Thyroid gland (tissue), 4 donors: ENCODE measurements at regions not wholly inside any gene's neighbourhood (a gene's known extent, or its start where the extent isn't known, plus 50 kb on each side); places are given as distances from the start of the nearest gene placed in this dataset.

Experiments
- DNase-seq, 2 donors: peaks; one replicate each; pipeline ENCODE4 v3.0.0-alpha.2; 2019
- H3K27ac ChIP-seq, 3 donors: fragments of 200-600 bp; sonication (generic); 1 replicate in 2 of 3; 2 replicates in 1 of 3; pipeline ENCODE4 v1.5.1; 2016 to 2019; ENCODE audit warnings: mild to moderate bottlenecking in 1 of 3, moderate library complexity in 1 of 3
- H3K27me3 ChIP-seq: fragments of 200-600 bp; sonication (generic); one replicate; pipeline ENCODE4 v1.5.1; 2019
- H3K36me3 ChIP-seq, 2 donors: fragments of 200-600 bp; sonication (generic); one replicate each; pipeline ENCODE4 v1.5.1; 2016 to 2019
- H3K4me1 ChIP-seq, 2 donors: fragments of 200-600 bp; sonication (generic); one replicate each; pipeline ENCODE4 v1.5.1; 2017 to 2019
- H3K4me3 ChIP-seq, 3 donors: fragments of 200-600 bp; sonication (generic); replicated peaks in 1 of 3; 1 replicate in 2 of 3; 2 replicates in 1 of 3; pipeline ENCODE4 v1.5.1; 2016; ENCODE audit warnings: mild to moderate bottlenecking in 1 of 3
- H3K9me3 ChIP-seq: fragments of 200-600 bp; sonication (generic); one replicate; pipeline ENCODE4 v1.5.1; 2017
- POLR2A ChIP-seq, 2 donors: fragments of 450-650 bp; IDR thresholded peaks; one replicate each; pipeline ENCODE4 v1.6.1; 2017; ENCODE audit warnings: antibody characterized with exemption in 2 of 2, mild to moderate bottlenecking in 2 of 2, moderate library complexity in 1 of 2
- WGBS, 2 donors: methylation state at CpG; one replicate each; pipeline ENCODE4 v1.1.5; 2017; 5-methylcytosine and 5-hydroxymethylcytosine counted together
- intact Hi-C: fragments of 100-400 bp; cut with DNase I; formaldehyde crosslinking; loops from one replicate; pipeline ENCODE4 v1.15.1; 2023
- TF ChIP-seq, protein P1 (sequence below), 6 experiments: fragments of 200-600 bp in 3 of 6; fragments of 450-650 bp in 3 of 6; sonication (generic) in 3 of 6; IDR thresholded peaks; one replicate each; pipeline ENCODE4 v1.5.1; 2016 to 2019; ENCODE audit warnings: antibody characterized with exemption in 6 of 6, mild to moderate bottlenecking in 2 of 6, inconsistent platforms in 1 of 6, moderate library complexity in 1 of 6

GRCh38 chr19:28150129-28150528 is 1062.8 kb downstream of the UQCRFS1 start:
- H3K4me1 ChIP-seq, result no peaks in the 10 kb centered on the region
- intact Hi-C loops, result no loop called here
- DNase-seq, result no peak
- no peaks in the 10 kb centered on the region for H3K27me3 ChIP-seq
- WGBS, 2 donors, result 69 to 76% methylated on average over 5 of the region's 5 CpGs
- no peak overlapping the region for H3K27ac ChIP-seq
- no peaks in the 10 kb centered on the region for H3K36me3 ChIP-seq
- no peaks in the 10 kb centered on the region for H3K9me3 ChIP-seq
- no peak overlapping the region for H3K4me3 ChIP-seq
- no peak for TF ChIP-seq POLR2A (IDR thresholded peaks at IDR 0.05)
- TF ChIP-seq, protein P1, sequence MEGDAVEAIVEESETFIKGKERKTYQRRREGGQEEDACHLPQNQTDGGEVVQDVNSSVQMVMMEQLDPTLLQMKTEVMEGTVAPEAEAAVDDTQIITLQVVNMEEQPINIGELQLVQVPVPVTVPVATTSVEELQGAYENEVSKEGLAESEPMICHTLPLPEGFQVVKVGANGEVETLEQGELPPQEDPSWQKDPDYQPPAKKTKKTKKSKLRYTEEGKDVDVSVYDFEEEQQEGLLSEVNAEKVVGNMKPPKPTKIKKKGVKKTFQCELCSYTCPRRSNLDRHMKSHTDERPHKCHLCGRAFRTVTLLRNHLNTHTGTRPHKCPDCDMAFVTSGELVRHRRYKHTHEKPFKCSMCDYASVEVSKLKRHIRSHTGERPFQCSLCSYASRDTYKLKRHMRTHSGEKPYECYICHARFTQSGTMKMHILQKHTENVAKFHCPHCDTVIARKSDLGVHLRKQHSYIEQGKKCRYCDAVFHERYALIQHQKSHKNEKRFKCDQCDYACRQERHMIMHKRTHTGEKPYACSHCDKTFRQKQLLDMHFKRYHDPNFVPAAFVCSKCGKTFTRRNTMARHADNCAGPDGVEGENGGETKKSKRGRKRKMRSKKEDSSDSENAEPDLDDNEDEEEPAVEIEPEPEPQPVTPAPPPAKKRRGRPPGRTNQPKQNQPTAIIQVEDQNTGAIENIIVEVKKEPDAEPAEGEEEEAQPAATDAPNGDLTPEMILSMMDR (IDR thresholded peaks at IDR 0.05), result no peak

DNA sequence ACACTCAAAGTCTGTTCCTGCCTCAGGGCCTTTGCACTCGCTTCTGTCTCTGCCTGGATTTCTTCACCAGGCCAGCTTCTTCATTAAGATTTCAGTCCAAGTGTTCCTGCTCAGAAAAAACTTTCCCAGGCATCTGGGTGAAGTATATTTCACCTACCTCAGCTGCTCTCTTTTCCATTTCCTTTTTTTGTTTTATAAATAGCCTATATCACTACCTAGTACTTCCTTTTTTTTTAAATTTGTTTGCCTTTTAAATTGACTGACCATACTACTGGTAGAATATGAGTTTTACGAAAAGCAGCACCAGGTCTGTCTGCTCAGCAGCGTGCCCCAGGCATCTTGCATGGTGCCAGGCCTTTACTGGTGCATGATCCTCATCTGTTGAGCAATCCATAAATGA is 1064.4 kb downstream of the UQCRFS1 start:
- Histone ChIP-seq H3K4me1 (no peaks in the 10 kb centered on the region), H3K27ac (no peak overlapping the region), H3K9me3 (no peaks in the 10 kb centered on the region), H3K4me3 (no peak overlapping the region), H3K36me3 (no peaks in the 10 kb centered on the region), H3K27me3 (no peaks in the 10 kb centered on the region)
- no peak for DNase-seq
- 83 to 86% methylated on average over 3 of the region's 3 CpGs for WGBS, 2 donors
- TF ChIP-seq, protein P1 (IDR thresholded peaks at IDR 0.05), result no peak
- TF ChIP-seq POLR2A (IDR thresholded peaks at IDR 0.05), result no peak
- intact Hi-C loops, result no loop called here

DNA sequence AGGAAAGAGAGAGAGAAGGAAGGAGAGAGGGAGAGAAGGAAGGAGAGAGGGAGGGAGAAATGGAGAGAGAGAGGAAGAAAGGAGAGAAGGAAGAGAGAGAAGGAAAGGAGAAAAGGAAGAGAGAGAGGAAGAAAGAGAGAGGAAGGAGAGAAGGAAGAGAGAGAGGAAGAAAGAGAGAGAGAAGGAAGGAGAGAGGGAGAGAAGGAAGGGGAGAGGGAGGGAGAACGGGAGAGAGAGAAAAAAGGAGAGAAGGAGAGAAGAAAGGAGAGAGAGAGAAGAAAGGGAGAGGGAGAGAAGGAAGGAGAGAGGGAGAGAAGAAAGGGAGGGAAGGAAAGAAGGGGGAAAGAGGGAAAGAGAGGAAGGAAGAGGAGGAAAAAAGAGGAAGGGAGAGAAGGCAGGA is 1070.7 kb downstream of the UQCRFS1 start:
- TF ChIP-seq, protein P1 (IDR thresholded peaks at IDR 0.05), result no peak
- TF ChIP-seq POLR2A (IDR thresholded peaks at IDR 0.05), result no peak
- no peaks in the 10 kb centered on the region for H3K27me3 ChIP-seq
- H3K9me3 ChIP-seq, result no peaks in the 10 kb centered on the region
- intact Hi-C loops, result no loop called here
- H3K36me3 ChIP-seq, result no peaks in the 10 kb centered on the region
- no peak overlapping the region for H3K4me3 ChIP-seq
- no peaks in the 10 kb centered on the region for H3K4me1 ChIP-seq
- WGBS, 2 donors, result 72 to 84% methylated on average over 1 of the region's 1 CpG
- DNase-seq, result no peak
- no peak overlapping the region for H3K27ac ChIP-seq

GRCh38 chr19:28140201-28140600 is 1072.8 kb downstream of the UQCRFS1 start:
- TF ChIP-seq POLR2A (IDR thresholded peaks at IDR 0.05), result no peak
- TF ChIP-seq, protein P1 (IDR thresholded peaks at IDR 0.05), result no peak
- no peak for DNase-seq
- Histone ChIP-seq H3K4me1 (no peaks in the 10 kb centered on the region), H3K9me3 (no peaks in the 10 kb centered on the region), H3K27me3 (no peaks in the 10 kb centered on the region), H3K36me3 (no peaks in the 10 kb centered on the region), H3K27ac (no peak overlapping the region), H3K4me3 (no peak overlapping the region)
- WGBS, 2 donors, result 55 to 59% methylated on average over 4 of the region's 4 CpGs
- intact Hi-C loops, result no loop called here

GRCh38 chr19:28137772-28138171 is 1075.2 kb downstream of the UQCRFS1 start:
- no peak for DNase-seq
- Histone ChIP-seq H3K9me3 (no peaks in the 10 kb centered on the region), H3K27me3 (no peaks in the 10 kb centered on the region), H3K27ac (no peak overlapping the region), H3K4me1 (no peaks in the 10 kb centered on the region), H3K36me3 (no peaks in the 10 kb centered on the region), H3K4me3 (no peak overlapping the region)
- 68 to 78% methylated on average over 4 of the region's 4 CpGs for WGBS, 2 donors
- TF ChIP-seq POLR2A (IDR thresholded peaks at IDR 0.05), result no peak
- TF ChIP-seq, protein P1 (IDR thresholded peaks at IDR 0.05), result no peak
- intact Hi-C loops, result no loop called here
